GM21367 (cell line): ENCODE measurements at regions not wholly inside any gene's neighbourhood (a gene's known extent, or its start where the extent isn't known, plus 50 kb on each side); places are given as distances from the start of the nearest gene placed in this dataset.
"Not testable (repeated sequence)": the region's sequence is repeated elsewhere in the genome, so short reads cannot be mapped to it uniquely, and the experiment has no call there.

Experiments
- ATAC-seq: cut with Tn5 transposase; IDR thresholded peaks from one replicate; pipeline ENCODE4 v1.9.1; 2021; ENCODE audit not compliant: unreplicated experiment

DNA sequence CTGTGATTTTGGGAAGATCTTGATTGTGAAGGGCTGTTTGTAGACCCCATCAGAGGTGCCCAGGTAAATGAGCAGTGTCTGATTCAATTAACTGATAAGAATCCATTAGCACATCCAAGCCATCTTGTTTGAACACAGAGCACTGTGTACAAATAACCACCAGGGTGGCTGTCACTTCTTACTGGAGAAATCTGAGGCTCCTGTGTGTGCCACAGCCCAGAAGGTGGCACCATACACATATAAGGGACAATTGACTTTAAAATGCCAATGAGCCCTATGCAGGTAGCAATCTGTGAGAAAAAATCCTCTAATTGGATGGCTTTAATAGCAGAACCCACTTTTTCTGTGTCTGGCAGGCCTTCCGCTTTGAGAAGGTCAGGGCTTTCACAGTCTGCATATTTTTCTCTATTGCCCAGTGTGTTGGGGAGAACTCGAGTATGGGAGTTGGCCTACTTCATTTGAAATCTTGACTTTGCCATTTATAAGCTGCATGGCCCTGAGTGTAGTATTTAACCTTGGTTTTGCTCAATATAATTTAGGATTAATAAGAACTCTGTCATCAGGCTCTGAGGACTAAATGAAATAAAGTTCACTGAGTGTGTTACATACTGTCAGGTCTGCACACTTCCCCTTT is 517.4 kb downstream of the CCSER2 start:
- no peak for ATAC-seq

DNA sequence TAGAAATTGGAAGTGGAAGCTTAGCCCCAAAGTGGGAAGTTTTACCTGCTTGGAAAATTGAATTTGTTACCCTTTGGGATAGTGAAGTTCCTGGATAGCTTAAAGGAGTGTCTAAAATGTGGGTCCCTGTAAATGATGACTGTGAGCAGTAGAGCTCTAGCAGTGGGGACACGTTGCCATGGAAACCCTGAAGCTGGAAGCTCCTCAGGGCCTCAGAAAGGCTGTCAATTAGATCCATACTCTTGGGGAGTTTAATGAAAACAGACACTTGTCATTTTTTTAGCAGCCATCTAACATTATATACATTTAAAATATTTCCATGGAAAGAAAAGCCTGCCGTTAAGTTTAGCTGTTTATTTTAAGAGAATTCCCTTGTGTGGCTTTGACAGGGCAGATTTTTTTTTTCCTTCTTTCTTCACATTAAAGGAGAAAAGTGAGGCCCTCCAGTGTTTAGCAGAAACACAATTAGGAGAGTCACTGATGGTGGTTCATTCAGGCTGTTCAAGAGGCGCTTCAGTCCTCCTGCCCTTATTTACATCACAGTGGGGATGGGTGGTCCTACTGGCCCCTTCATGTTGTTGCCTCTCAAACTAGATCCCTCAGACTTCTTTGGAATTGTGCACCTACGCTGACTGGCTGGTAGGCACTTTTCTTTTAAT is 518.4 kb downstream of the CCSER2 start:
- ATAC-seq, result no peak

DNA sequence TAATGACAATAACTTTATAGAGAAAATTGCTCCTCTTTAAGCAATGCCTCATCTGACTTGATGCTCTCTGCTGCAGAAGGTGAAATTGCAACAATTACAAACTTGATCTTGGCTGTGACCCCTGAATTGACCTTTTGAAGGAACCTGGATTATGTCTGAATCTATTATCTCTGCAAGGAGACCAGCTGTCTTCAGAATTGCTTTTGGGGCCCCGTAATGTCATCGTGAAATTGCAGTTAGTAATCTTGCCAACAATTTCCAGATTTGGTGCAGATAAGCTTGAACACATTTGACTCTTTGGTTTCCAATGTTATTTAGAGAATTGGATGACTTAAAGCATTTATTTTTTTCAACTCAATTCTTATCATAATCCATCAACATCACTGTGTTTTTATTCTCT is 520.6 kb downstream of the CCSER2 start:
- ATAC-seq, result no peak

DNA sequence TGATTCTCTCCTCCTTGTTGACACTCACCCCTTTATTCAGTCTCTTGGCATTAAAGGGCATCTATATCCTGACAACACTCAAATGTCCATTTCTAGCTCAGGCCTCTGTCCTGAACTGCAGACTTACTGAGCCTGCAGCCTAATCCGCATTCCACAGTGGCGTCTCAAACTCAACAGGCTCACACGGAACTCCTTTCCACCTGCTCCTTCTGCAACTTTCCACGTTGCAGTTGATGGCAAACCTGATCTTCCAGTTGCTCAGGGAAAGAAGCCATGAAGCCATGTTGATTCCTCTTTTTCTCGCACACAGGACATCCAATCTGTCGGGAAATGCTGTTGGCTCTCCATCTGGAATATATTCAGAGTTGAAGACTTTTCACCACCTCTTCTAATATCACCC is 522.4 kb downstream of the CCSER2 start:
- ATAC-seq, result no peak

DNA sequence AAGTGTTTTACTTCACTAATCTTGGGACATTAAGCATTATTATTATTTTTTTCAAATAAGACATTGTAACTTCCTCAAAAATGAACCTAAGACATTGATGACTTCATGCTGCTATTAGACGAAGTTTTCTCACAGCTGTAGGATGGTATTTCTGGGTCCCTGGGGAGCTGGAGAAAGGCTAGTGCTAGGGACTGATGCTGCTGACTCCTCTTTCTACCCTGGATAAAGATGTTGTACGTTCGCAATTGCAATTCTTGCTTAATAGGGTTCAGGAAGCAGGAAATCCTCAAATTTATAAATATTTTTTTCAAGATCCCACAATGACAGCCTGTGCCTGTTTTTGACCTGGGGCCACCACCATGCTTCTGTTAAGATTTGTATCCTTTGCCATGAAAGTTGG is 526.0 kb downstream of the CCSER2 start:
- ATAC-seq, result no peak

DNA sequence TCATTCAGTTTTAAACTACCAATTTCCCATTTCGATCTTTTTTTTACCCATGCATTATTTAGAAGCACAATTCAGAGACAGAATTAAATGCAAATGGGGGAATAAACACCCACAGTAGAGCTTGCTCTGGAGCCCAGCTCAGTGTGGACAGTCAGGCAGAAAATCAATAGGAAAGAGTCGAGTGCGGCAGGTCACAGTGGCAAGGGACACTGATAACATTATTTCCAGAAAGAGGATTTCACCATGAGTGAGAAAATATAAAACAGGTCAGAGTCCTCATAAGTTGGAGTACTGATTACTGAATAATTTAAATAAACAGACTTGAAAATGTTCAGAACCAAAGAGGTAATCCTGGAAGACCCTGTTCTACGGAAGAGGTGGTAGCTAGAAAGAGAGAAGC is 532.5 kb downstream of the CCSER2 start:
- no peak for ATAC-seq

DNA sequence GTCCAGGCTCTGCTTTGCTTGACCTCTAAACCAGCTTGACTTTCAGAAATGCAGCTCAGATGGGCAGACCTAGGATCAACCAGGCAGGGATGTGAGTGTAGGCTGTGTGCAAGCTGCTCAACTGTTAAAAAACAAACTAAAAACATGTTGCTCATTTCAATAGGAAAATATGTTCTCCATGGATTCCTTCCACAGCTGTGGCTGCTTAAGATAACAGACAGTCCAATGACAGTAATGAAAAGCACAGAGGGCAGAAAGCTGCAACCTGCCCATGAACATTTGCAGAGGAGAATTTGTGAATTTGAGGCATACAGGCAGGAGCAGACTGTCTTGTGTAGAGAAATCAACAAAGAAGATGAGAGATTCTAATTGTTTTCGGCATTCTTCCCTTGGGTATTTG is 534.2 kb downstream of the CCSER2 start:
- no peak for ATAC-seq

DNA sequence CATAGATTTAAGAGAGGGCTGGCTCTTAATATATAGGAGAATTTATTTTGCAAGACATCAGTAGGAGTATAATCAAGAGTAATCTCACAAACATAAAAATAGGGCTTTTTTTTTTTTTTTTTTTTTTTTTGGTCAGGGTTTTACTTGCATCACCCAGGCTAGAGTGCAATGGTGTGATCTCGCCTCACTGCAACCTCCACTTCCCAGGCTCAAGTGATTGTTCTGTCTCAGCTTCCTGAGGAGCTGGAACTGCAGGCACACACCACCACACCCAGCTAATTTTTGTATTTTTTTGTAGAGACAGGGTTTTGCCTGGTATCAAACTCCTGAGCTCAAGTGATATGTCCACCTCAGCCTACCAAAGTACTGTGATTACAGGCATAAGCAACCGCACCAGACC is 535.3 kb downstream of the CCSER2 start:
- no peak for ATAC-seq

DNA sequence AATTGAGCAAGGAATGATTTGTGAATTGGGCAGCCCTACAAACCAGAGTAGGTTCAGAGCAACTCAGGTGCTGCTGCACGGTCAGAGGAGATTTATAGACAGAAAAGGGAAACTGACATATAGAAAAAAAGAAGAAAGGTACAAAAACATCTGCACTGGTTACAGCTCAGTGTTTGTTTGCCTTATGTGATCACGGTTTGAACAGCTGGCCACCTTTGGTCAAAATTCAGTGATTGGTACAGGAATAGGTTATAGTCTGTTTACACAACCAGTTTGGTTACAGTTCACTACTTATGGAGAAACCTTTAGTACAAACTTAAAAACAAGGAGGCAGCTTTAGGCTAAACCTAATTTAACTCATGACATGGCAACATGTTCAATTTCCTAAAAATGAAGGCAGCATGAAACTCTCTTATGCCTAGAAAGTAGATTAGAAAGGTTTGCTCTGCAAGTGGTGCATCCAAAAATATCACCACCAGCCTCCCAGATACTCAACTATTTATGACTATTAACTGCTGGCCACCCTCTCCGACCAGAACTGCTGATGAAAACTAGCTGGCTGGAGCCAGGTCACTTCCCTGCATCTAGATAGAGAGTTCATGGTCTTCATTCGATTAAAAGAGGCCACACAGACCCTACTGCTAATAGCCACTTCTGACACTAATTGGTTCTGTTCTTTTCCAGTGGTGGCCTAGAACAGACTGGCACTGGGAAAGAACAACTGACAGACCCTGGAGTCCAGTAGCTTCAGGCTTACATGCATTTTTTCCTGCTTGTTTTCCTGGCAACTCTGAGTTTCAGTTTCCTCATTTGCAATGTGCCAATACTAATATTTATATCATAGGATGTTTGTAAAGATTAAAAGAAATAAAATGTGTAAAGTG is 548.0 kb downstream of the CCSER2 start:
- ATAC-seq, result no peak

DNA sequence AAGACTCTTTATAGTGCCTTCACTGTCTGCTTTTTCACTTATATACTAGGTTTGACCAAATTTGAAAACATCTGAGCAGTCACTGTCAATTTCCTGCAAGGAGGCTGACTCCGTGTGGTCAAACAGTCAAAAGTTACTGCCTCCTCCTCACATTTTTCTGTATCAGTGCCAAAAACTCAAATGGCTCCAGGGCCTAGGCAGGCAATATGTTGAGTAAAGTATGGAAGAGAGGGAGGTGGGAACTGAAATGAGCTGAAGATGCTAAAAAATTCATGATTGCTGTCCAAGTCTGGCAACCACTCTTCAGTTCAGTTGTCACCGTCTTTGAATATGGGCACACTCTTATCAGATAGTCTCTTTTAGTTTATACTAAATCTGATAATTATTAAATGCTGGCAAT is 551.6 kb downstream of the CCSER2 start:
- ATAC-seq, result no peak

DNA sequence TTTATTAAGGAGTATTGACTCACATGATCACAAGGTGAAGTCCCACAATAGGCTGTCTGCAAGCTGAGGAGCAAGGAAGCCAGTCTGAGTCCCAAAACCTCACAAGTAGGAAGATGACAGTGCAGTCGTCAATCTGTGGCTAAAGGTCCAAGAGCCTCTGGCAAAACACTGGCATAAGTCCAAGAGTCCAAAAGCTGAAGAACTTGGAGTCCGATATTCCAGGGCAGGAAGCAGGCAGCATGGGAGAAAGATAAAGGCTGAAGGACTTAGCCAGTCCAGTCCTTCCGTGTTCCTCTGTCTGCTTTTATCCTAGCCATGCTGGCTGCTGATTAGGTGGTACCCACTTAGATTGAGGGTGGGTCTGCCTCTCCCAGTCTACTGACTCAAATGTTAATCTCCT is 553.3 kb downstream of the CCSER2 start:
- ATAC-seq, result not testable (repeated sequence)

DNA sequence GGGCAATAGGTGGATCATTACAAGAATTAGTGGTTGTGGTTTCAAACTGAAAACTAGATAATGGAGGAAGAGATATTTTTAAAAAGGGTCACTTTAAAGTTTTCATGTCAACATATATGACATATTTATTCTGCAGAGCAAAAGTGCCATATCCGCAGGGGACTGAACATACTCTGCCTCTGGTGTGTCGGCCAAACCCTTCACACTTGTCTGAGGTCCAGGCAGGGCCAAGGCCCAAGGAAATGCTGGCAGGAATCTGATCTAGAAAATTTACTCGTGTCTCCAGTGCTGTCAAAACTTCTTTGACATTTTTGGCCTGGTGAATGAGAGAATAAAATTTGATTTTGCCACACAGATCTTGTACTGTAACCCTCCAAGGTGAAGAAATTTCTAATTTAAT is 562.3 kb downstream of the CCSER2 start:
- ATAC-seq, result no peak

DNA sequence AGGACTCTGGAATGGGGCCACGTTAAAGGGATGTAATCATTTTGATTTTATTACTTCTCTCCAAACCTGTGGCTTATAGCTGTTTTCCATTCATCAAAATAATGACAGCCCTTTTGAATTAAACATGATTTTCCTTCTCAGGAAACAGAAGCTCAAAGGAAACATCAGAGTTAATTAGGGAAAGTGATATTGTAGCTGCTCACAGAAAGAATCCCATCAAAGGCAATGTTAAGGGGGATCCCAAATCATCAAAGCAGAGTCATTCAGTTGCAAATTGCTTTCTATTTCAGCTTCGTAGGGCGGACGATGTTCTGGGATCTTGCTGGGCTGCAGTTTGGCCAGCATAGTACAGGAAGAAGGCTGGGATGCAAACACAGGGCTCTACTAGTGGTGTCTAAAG is 563.2 kb downstream of the CCSER2 start:
- ATAC-seq, result no peak

DNA sequence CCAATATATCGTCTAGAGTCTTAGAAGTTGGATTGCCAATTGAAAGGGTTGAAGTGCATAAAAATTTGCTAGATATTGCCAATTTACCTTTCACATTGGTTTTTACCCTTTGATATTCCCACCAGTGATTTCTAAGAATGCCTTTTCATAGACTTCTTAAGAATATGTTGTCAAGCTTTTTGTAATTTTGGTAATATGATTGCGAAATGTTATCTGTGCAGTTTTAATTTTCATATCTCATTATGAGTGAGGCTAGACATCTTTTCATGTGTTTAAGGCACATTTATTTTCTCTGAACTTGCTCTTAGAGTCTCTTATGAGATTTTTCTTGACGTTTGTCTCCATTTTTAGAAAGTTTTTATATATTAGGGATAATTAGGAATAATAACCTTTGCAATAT is 567.2 kb downstream of the CCSER2 start:
- ATAC-seq, result no peak

DNA sequence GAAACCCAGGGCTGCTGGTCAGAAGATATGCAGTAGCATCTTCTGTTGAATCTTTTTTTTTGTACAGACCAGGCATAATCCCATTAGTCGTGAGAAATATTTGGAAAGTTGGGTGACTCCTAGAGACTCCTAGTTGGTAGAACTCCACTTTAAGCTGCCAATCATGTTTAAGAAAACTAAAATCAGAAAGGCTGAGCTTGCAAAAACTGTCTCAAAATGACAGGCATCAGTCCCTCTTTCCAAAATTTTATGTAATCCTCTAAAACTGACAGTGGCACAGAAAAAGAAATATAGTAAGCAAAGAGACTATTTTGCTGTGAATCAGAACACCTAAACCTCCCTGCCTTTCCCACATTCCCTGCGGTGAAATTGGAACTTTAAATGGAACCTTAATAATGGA is 568.5 kb downstream of the CCSER2 start:
- ATAC-seq, result no peak

DNA sequence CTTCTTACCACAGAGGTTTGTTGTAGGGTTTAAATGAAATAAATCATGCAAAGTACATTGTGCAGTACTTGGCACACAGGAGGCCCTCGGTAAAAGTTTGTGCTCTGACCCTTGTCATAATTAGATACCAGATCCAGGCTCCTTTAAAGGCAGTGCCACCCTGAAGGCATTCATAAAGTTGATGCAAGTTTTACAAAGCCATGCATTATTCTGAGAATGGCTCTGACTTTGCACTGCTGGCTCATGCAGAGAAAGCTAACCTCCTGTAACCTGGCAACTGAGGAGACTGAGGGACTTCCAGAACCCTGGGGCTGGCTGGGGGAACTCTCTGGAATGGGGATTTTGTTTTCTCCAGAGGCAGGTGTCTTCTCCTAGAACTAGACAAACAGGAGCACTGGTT is 570.9 kb downstream of the CCSER2 start:
- no peak for ATAC-seq

DNA sequence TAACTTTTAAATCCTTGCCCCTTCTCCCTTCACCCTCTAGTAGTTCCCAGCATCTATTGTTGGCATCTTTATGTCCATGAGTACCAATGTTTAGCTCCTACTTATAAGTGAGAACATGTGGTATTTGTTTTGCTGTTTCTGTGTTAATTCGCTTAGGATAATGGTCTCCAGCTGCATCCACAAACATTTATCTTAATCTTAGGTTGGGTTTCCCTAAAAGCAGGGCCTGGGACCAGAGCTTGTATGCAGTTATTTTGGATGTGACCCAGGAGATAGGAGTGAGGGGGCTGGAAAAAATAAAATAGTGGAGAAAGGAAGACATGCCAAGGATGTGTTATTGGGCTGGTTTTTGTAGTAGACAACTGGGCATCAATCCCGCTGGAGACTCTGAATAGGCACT is 571.8 kb downstream of the CCSER2 start:
- ATAC-seq, result no peak

DNA sequence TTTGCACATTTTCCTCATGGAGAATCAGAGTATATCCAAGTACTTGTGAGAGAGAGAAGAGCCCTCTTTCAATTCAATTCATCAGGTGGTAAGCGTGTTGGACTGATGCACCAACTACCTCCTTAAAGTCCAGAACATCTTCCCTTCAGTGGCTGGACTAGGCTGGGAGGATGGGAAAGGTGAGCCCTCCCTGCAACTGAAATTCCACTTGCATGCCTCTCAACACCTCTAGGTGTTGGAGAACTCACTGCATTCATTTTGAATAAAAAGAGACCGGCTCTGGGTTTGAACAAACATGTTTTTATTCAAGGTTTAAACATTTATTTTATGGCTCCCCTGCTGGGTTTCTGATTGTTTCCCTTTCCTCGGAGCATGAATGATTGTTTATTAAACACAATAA is 573.5 kb downstream of the CCSER2 start:
- ATAC-seq, result no peak

DNA sequence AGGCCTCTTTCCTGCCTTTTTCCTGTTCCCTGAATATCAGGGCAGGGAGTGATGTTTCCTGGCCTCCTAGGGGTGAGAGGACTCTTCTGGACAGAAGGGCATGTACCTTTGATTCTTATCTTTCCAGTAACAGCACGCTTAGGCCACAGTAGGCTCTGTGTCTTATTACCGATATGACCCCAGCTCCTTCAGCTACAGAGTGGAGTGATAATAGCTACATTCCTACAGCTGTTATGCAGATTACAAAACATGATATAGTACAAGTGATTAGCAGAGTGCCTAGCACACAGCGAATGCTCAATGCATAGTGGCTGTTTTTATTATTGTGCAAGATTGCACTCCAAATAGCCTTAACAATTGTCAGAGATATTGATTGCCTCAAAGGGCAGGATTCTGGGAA is 574.2 kb downstream of the CCSER2 start:
- ATAC-seq, result no peak

DNA sequence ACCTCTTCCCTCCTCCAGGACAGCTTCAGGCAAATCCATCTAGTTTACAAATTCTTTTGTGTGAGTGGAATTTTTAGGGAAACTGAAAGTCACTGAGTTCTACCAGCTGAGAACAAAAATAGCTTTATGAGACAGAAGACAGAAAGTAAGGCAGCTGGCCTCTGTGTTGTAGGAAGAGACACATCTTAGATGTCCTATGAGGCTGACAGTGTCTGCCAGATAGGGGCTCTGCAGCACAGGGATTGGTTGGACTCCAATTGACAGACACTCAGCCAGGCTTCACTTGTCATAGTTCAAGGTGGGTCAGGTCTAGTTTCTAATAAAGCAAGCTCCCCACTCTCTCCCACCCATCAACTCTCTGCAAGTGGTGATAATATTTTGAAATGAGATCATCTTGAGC is 574.9 kb downstream of the CCSER2 start:
- ATAC-seq, result no peak

DNA sequence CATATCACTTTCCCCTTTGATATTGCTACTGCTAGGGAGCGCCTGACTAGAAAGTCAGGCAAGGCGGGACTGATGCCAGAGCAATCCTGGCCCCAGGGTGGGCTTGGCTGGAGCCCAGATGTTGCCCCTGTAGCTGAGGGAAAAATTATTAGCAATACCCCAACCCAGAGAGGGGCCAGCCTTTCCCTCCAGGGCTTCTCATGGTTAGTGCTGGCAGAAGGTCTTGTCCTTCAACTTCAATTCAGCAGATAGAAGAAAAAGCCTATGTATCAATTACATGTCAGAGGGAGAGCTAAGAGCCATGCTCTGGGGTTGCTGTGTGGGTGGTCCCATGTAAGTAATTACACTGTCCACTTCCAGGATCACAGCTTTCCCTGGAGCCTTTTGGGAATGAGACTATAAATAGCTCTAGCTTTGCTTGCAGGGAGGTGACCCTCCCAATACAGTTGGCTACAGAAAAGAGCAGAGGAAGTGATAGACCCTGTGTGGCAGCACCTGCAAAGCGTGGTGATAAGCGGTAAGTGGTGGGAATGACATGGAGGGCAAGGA is 579.1 kb downstream of the CCSER2 start:
- ATAC-seq, result no peak

DNA sequence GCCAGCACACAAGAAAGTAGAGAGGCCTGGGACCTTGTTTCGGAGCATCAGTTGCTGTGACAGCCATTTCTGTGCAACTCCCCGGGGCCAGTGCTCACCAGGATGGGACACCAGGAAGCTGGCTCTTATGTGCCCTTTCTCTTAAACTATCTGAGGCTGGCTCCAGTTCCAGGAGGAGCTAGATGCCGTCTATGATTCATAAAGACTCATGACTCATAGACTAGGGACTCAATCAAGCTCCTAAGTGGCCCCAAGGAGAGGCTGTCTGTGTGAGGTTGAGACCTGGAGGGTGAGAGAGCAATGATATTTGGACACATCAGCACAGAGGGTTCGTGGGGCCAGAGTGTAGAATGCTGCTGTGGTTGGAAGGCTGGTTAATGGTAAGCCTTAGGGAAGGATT is 580.1 kb downstream of the CCSER2 start:
- no peak for ATAC-seq
